ENCODE measurements at regions not wholly inside any gene's neighbourhood (a gene's known extent, or its start where the extent isn't known, plus 50 kb on each side); places are given as distances from the start of the nearest gene placed in this dataset.

DNA sequence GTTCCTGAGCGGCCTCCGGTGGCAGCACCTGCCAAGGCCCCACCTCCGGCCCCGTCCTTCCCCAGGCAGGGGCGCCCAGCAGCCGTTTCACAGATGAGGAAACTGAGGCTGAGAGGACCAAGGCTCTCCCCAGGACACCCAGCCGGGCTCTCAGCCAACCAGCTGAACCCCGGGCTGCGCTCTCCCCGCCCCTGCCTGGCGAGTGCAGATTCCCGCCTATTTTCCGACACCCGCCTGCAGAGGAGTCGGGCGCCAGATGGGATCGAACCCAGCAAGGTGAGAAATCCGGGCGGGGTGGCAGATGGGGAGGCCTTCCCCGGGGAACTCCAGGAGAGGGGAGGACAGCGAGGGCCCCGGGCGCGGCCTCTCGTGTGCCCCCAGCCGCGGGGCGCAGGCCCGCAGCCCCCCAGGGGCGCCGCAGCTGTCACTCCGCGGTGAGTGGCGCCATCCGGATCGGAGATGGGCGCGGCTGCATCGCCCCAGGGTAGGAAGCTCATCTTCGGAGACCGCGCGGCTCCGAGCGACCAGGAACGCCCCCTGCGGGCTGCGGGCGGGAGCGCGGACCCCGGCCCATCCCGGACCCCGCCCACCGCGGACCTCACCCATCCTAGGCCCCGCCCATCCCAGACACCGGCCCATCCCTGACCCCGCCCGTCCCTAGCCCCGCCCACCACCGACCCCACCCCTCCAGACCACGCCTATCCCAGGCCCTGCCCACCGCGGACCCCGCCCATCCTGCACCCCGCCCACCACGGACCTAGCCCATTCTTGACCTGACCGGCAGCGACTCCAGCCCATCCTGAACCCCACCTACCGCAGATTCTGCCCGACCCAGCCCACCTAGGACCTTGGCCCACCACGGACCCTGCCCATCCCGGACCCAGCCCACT is 90.3 kb downstream of the MICALL2 start:
- WGBS (ENCODE audit: insufficient coverage, low coverage, low lambda C conversion rate, missing lambda C conversion rate), result 4% methylated on average over 9 of the region's 74 CpGs
- no peak for TF ChIP-seq POLR2A (IDR thresholded peaks at IDR 0.05)
- TF ChIP-seq, protein P1, sequence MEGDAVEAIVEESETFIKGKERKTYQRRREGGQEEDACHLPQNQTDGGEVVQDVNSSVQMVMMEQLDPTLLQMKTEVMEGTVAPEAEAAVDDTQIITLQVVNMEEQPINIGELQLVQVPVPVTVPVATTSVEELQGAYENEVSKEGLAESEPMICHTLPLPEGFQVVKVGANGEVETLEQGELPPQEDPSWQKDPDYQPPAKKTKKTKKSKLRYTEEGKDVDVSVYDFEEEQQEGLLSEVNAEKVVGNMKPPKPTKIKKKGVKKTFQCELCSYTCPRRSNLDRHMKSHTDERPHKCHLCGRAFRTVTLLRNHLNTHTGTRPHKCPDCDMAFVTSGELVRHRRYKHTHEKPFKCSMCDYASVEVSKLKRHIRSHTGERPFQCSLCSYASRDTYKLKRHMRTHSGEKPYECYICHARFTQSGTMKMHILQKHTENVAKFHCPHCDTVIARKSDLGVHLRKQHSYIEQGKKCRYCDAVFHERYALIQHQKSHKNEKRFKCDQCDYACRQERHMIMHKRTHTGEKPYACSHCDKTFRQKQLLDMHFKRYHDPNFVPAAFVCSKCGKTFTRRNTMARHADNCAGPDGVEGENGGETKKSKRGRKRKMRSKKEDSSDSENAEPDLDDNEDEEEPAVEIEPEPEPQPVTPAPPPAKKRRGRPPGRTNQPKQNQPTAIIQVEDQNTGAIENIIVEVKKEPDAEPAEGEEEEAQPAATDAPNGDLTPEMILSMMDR (IDR thresholded peaks at IDR 0.05), result no peak
- Histone ChIP-seq H3K27ac (no peak overlapping the region), H3K4me3 (no peak overlapping the region), H3K36me3 (no peaks in the 10 kb centered on the region), H3K27me3 (peaks cover 0 to 9% of the 10 kb centered on the region in 2 donors), H3K4me1 (no peaks in the 10 kb centered on the region), H3K9me3 (no peaks in the 10 kb centered on the region)
- intact Hi-C loops (cut with DNase I), result no loop called here
- DNase-seq (peak in 1 of 3 donors; percentile 50), ATAC-seq (no peak)

DNA sequence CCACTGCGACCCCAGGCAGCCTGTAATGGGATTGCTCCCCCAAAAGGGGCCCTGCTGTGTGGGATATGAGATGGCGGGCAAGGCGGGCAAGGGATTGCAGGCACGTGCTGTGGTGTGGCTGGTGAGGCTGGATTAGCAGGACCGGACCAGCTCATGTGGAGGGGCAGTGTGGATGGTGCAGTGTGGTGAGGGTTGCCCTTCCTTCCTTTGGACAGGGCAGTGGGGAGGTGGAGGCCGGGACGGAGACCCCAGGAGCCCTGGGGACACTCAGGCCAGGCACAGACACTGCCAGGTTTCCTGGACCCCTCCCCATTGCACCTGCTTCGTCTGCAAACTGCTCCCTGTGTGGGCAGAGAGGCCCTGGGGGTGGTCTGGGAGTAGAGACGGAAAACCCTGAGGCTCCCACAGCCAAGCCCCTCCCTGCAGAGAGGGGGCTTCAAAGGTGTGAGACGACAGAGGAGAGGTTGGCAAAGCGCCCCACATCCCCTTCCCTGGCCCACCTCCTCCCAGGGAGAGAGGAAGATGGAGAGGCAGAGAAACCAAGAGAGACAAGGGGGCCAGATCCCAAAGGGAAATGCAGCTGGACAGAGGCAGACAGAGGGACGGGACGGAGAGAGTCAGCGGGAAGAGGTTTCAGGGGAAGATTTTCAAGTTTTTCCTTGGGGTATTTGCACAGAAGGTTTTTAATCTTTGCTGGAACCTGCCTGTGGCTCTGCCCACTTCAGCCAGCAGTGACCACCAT is 89.2 kb downstream of the MICALL2 start:
- 16% methylated on average over 6 of the region's 14 CpGs for WGBS (ENCODE audit: insufficient coverage, low coverage, low lambda C conversion rate, missing lambda C conversion rate)
- Histone ChIP-seq H3K27me3 (peaks cover 0 to 9% of the 10 kb centered on the region in 2 donors), H3K9me3 (no peaks in the 10 kb centered on the region), H3K4me3 (no peak overlapping the region), H3K4me1 (no peaks in the 10 kb centered on the region), H3K27ac (no peak overlapping the region), H3K36me3 (no peaks in the 10 kb centered on the region)
- DNase-seq (peak in 1 of 3 donors; percentile 48), ATAC-seq (no peak)
- intact Hi-C loops (cut with DNase I), result no loop called here
- TF ChIP-seq, protein P1 (IDR thresholded peaks at IDR 0.05), result no peak
- no peak for TF ChIP-seq POLR2A (IDR thresholded peaks at IDR 0.05)

DNA sequence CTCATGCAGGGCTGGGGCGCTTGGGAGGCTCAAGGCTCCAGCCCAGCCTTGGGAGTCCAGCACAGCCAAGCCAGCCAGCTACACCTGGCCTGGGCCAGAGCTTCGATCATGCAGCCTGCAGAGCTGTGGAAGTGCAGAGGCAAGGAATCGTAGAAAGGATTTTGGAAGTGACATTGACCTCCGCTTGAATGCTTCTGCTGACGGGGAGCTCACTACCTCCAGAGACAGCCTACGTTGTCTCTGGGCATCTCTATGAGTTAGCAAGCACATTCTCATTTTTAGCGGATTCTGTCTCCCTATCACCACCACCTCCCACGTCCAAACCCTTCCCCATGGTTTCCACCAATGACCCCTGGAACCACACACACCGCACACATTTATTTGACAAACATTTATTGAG is 88.5 kb downstream of the MICALL2 start:
- no peak overlapping the region for H3K4me3 ChIP-seq
- H3K27me3 ChIP-seq, result peaks cover 0 to 9% of the 10 kb centered on the region in 2 donors
- TF ChIP-seq, protein P1 (IDR thresholded peaks at IDR 0.05), result no peak
- no peak for TF ChIP-seq POLR2A (IDR thresholded peaks at IDR 0.05)
- 80% methylated on average over 5 of the region's 9 CpGs for WGBS (ENCODE audit: insufficient coverage, low coverage, low lambda C conversion rate, missing lambda C conversion rate)
- no peaks in the 10 kb centered on the region for H3K9me3 ChIP-seq
- DNase-seq (peak in 1 of 3 donors; percentile 27), ATAC-seq (no peak)
- H3K27ac ChIP-seq, result no peak overlapping the region
- intact Hi-C loops (cut with DNase I), result no loop called here
- H3K4me1 ChIP-seq, result no peaks in the 10 kb centered on the region
- no peaks in the 10 kb centered on the region for H3K36me3 ChIP-seq

DNA sequence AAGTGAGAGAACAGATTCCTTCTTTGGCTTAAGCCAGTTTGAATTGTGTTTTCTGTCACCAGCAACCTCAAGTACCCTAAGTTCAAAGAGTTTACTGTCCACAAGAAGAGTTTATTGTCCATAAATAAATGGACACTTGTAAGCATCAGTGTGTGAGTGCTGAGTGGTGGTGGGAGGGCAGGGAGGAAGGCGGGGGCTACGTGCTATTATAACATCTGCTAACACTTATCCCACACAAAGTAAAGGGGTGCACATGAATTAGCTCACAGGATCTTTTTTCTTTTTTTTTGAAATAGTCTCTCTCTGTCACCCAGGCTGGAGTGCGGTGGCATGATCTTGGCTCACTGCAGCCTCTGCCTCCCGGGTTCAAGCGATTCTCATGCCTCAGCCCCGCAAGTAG is 87.2 kb downstream of the MICALL2 start:
- intact Hi-C loops (cut with DNase I), result no loop called here
- H3K27me3 ChIP-seq, result peaks cover 0 to 9% of the 10 kb centered on the region in 2 donors
- no peaks in the 10 kb centered on the region for H3K36me3 ChIP-seq
- no peak for TF ChIP-seq POLR2A (IDR thresholded peaks at IDR 0.05)
- TF ChIP-seq, protein P1 (IDR thresholded peaks at IDR 0.05), result no peak
- H3K4me1 ChIP-seq, result no peaks in the 10 kb centered on the region
- DNase-seq, result peak in 1 of 3 donors; percentile 8
- no peaks in the 10 kb centered on the region for H3K9me3 ChIP-seq
- no peak for ATAC-seq
- H3K27ac ChIP-seq, result no peak overlapping the region
- 79% methylated on average over 6 of the region's 6 CpGs for WGBS (ENCODE audit: insufficient coverage, low coverage, low lambda C conversion rate, missing lambda C conversion rate)
- no peak overlapping the region for H3K4me3 ChIP-seq

Measured in right lobe of liver (tissue), 6 donors.